ENCODE measurements at regions not wholly inside any gene's neighbourhood (a gene's known extent, or its start where the extent isn't known, plus 50 kb on each side); places are given as distances from the start of the nearest gene placed in this dataset.

GRCh38 chr5:162497455-162497854 is 429.9 kb downstream of the GABRG2 start:
- TF ChIP-seq SP1 (CRISPR knock-in tag; conservative IDR thresholded peaks at IDR 0.05) (no peak), TEAD4 (CRISPR knock-in tag; IDR thresholded peaks at IDR 0.05) (no peak), CTCF (IDR thresholded peaks at IDR 0.05) (no peak), ATF3 (CRISPR knock-in tag; conservative IDR thresholded peaks at IDR 0.05) (no peak), CBFB (CRISPR knock-in tag; IDR thresholded peaks at IDR 0.05; ENCODE audit: low read depth) (no peak), SMAD3 (CRISPR knock-in tag; IDR thresholded peaks at IDR 0.05; ENCODE audit: borderline replicate concordance) (no peak), ELF4 (CRISPR knock-in tag; IDR thresholded peaks at IDR 0.05; ENCODE audit: low read depth) (no peak), PRDM15 (CRISPR knock-in tag; IDR thresholded peaks at IDR 0.05) (no peak), FOXK1 (CRISPR knock-in tag; IDR thresholded peaks at IDR 0.05) (no peak), FOXJ3 (CRISPR knock-in tag; IDR thresholded peaks at IDR 0.05; ENCODE audit: borderline replicate concordance) (no peak), TCF7 (CRISPR knock-in tag; IDR thresholded peaks at IDR 0.05; ENCODE audit: low read depth) (no peak), NFYB (CRISPR knock-in tag; conservative IDR thresholded peaks at IDR 0.05; ENCODE audit: low read depth) (no peak), AFF4 (CRISPR knock-in tag; IDR thresholded peaks at IDR 0.05; ENCODE audit: borderline replicate concordance) (no peak)

Measured in WTC11 (cell line).